ENCODE measurements at regions not wholly inside any gene's neighbourhood (a gene's known extent, or its start where the extent isn't known, plus 50 kb on each side); places are given as distances from the start of the nearest gene placed in this dataset.
"Not testable (repeated sequence)": the region's sequence is repeated elsewhere in the genome, so short reads cannot be mapped to it uniquely, and the experiment has no call there.

DNA sequence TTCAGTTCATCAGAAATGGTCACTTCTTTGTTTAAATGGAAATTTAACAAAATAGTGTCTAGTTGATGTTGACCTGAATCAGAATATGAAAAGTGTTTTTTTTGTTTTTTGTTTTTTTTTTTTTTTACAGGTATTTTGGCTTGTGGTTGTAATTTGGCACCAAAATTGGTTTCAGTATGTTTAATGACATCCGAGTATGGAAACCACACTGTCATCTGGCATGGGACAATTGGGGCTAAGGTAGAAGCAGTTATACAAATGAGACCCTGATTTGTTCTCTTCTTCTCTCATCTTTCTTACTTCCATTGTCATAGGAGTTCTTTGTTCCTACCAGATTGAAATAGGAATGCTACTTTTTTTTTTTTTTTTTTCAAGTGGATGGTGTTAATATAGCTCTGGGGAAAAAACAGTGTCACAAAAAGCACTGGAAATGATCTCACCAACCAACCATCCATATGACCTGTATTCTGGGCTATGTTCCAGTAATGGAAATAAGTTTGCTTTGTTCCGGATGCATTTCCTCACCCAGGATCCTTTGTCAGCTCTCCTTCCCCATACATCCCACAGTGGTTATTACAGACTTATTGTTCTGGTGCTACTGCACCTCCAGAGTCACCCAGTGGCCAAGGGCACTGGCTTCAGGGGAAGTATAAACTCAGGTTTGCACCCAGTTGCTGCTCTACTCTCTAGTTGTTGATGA is 95.8 kb downstream of the ATXN3L start:
- peak; percentile 22 for DNase-seq (ENCODE audit: low spot score)

DNA sequence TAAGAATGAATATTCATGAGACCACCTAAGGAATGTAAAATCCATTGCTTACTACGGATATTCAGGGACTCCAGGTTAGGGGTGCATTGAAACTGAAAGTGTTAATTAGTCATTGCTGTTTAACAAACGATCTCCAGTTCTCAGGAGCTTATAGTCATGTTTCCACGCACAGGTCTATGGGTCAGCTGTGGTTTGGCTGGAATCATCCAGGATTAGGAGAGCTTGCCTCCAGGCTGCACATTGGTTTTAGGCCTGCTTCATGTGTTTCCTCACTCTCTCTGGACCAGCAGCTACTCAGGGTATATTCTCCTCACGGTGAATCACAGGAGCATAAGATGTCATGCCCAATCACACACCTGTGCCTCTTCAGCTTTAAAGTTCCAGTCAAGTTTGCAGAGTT is 98.9 kb downstream of the ATXN3L start:
- DNase-seq (ENCODE audit: low spot score), result no peak

DNA sequence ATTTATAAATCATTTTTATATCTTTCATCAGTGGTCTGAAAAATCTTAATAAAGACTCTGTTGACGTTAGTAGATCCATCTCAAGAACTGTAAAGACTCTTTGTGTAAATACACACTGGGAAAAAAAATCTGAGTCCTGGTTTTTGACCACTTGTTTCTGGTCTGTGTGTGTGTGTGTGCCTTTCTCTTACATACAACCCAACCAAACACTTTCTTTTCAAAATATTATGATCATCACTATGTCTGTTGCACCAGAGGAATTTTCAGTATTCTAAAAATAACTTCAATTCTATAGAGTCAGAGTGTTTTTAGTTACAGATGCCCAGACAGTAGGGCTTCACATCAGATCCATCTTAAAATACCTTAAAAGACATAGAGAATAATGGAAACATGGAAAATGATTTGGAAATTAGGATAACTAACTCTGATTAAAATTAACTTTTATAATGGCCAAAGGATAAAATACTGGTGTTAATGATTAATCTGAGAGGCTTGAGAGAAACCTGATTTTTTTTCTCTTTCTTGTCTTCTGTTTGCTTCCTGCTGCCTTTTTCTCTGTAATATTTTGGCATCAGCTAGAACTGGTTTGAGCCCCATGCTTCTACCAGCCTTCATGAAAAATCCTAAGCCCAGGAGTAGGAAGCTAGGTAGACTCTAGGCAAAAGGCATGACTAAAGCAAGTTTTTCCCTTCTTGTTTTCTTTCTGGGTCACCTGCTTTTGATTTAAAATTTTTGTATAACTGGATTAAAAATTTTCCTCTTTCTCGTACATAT is 99.7 kb downstream of the ATXN3L start:
- DNase-seq (ENCODE audit: low spot score), result no peak

DNA sequence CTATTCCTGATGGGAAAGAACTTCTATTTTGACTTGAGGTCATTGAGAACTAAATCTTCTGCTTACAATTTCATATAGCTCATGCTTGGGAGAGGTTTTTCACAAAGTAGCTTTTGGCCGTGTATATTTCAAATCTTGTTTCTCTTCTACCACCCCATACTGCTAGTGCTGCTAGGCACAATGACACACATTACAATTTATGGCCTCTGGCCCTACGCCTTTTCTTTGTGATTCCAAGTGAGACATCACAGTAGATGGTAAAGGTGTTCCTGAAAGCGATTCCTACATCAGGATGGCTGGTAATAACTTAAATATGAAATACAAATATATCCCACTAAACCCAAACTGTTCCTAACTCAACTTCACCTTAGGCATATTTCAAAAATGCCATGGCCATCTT is 101.1 kb downstream of the ATXN3L start:
- DNase-seq (ENCODE audit: low spot score), result no peak

GRCh38 chrX:13216139-13216538 is 103.7 kb downstream of the ATXN3L start:
- DNase-seq (ENCODE audit: low spot score), result no peak

GRCh38 chrX:13215729-13216128 is 104.1 kb downstream of the ATXN3L start:
- DNase-seq (ENCODE audit: low spot score), result no peak

DNA sequence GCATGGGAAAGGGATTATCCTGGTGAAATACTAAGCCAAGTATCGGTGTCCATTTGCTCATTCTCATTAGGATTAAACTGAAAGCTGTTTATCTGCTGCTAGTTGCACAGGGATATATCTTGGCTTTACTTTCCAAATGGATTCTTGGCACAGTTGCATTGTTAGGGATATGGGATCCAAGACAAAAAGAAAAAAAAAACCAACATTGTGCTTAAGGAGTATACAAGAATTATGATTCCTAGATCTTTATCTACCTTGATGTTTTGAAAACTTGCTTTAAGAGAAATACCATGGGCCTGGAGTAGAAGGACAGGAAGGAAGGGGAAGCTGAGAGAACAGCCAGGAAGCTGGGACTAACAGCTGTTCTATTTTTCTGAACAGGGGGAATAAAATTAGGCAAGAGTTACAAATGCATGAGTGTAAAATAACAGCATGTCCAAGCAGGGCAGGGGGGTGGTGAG is 107.6 kb downstream of the ATXN3L start:
- no peak for DNase-seq (ENCODE audit: low spot score)

GRCh38 chrX:13210142-13210541 is 109.7 kb downstream of the ATXN3L start:
- DNase-seq (ENCODE audit: low spot score), result not testable (repeated sequence)

- DNase-seq (ENCODE audit: low spot score), result not testable (repeated sequence)
Measured at GRCh38 chrX:13209704-13210103, 110.1 kb downstream of the ATXN3L start.

GRCh38 chrX:13208281-13208935 is 111.4 kb downstream of the ATXN3L start:
- DNase-seq (ENCODE audit: low spot score), result no peak

- no peak for DNase-seq (ENCODE audit: low spot score)
Measured at GRCh38 chrX:13203271-13203670, 116.6 kb downstream of the ATXN3L start.

GRCh38 chrX:13201605-13202219 is 118.1 kb downstream of the ATXN3L start:
- DNase-seq (ENCODE audit: low spot score), result no peak

DNA sequence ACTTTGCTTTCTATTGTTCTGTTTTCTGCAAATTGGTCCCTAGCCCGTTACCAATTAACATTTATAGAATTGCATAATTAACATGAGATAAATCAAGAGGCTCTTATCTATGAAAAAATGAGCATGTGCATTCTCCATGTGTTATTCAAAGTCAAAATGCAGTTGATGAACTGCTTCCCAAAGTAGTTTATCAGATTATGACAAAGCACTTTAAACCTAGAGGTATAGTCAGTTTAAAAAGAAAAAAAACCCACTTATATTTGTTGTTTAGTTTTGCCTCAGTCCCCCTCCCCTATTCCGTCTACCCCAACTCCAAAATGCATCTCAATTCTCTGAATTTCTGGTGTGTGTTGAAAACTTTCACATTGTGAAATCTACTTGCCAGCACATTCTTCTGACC is 119.5 kb downstream of the ATXN3L start:
- DNase-seq (ENCODE audit: low spot score), result no peak

DNA sequence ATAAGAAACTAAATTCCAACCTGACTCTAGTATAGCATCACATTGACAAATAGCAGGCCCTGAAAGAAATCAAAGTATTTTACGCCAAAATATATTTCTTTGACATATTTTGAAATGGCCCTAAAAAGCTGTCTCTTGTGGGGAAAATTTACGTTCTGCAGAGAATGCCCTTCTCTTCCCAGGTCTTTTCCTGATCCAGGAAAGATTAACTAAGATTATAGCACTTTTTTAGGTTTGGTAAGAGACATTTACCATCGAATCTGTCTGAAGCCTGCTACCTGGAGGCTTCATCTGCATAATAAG is 121.1 kb downstream of the ATXN3L start:
- DNase-seq (ENCODE audit: low spot score), result no peak

- DNase-seq (ENCODE audit: low spot score), result peak; percentile 6
Measured at GRCh38 chrX:13198056-13198761, 121.6 kb downstream of the ATXN3L start.

GRCh38 chrX:13196782-13197181 is 123.1 kb downstream of the ATXN3L start:
- DNase-seq (ENCODE audit: low spot score), result no peak

DNA sequence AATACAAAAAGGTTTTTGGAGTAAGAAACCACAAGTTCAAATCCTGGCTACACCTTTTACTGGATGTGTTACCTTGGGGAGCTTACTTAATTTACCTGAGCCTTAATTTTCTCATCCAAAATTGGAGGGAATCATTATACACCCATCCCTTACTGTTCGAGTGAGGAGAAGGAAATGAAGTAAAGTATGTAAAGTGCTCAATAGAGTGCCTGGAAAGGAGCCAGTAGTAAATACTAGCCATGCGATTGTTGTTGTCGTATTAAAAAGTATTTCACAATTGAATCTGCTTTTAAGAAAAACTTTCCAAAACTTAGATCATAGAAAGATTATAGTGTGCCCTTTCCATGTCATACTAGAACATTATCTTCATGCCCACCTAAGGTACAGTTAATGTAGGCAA is 124.5 kb downstream of the ATXN3L start:
- no peak for DNase-seq (ENCODE audit: low spot score)

DNA sequence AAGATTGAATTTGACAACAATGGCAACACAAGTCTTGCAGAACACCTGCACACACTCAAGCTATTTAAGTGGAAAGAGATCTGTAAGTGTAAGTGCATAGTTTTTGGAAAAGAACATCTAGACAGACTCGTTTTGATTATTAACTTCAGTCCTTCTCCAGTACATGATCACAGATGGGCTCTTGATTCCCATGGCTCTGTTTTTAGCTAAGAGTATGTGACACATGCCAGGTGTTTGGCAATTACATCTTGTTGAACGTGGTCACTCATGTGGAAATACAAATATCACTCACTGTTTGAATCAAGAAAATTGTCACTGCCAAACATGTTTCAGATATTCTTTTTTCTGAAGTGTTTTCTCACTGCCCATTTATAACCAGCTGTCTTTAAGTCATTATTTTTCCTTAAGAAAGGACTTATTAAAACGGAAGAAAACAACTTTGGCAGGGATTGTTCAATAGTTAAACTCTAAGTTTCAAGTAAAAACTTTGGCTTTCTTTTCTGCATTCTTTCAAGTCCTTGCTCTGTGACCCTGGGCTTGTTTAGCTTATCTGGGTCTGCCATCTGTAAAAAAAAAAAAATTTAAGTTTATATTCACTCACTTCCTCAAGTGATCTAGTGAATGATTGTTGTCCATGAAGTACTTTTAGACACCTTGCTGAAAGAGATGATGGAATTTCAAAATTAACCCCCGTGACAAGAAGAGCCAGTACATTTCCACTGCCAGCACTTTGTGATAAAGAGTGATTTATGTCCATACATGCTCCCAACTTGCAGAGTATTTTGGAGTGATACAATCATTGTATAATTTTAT is 125.4 kb downstream of the ATXN3L start:
- DNase-seq (ENCODE audit: low spot score), result no peak

GRCh38 chrX:13190051-13190450 is 129.8 kb downstream of the ATXN3L start:
- DNase-seq (ENCODE audit: low spot score), result no peak

GRCh38 chrX:13189380-13189779 is 130.5 kb downstream of the ATXN3L start:
- DNase-seq (ENCODE audit: low spot score), result no peak

GRCh38 chrX:13188731-13189309 is 131.0 kb downstream of the ATXN3L start:
- DNase-seq (ENCODE audit: low spot score), result no peak

Measured in iPS-NIHi11 (cell line).